Hepatocyte (in vitro differentiated cells): ENCODE measurements at regions not wholly inside any gene's neighbourhood (a gene's known extent, or its start where the extent isn't known, plus 50 kb on each side); places are given as distances from the start of the nearest gene placed in this dataset.

ENCODE experiments used
- CTCF ChIP-seq: fragments of 200-600 bp; sonication (generic); IDR thresholded peaks from 2 replicates; pipeline ENCODE4 v1.5.1; 2016; ENCODE audit warnings: antibody characterized with exemption, mild to moderate bottlenecking; ENCODE audit not compliant: poor library complexity
- EZH2phosphoT487 ChIP-seq: fragments of 200-600 bp; sonication (generic); IDR thresholded peaks from one replicate; pipeline ENCODE4 v1.6.1; 2018; ENCODE audit warnings: antibody characterized with exemption, mild to moderate bottlenecking, low read depth, moderate library complexity; ENCODE audit not compliant: unreplicated experiment, severe bottlenecking

GRCh38 chr12:126952096-126953007 is 1314.6 kb upstream of the TMEM132C start:
- TF ChIP-seq CTCF (no peak), EZH2phosphoT487 (no peak)
